NT2/D1 (cell line): ENCODE measurements at regions not wholly inside any gene's neighbourhood (a gene's known extent, or its start where the extent isn't known, plus 50 kb on each side); places are given as distances from the start of the nearest gene placed in this dataset.

Experiments
- DNase-seq: peaks from one replicate; pipeline ENCODE4 v3.0.0-alpha.2; 2011; ENCODE audit warnings: low read depth, low spot score
- H3K27me3 ChIP-seq: 2 replicates; pipeline ENCODE4 v1.6.0; 2011; ENCODE audit warnings: mild to moderate bottlenecking; ENCODE audit not compliant: insufficient read length, insufficient read depth
- H3K36me3 ChIP-seq: 2 replicates; pipeline ENCODE4 v1.6.1; 2011; ENCODE audit warnings: mild to moderate bottlenecking, low read length, mixed read lengths; ENCODE audit not compliant: insufficient read depth, insufficient read length
- H3K4me1 ChIP-seq: 2 replicates; pipeline ENCODE4 v1.5.1; 2011; ENCODE audit not compliant: insufficient read depth, insufficient read length
- H3K4me3 ChIP-seq: 2 replicates; pipeline ENCODE4 v1.5.1; 2011; ENCODE audit warnings: low read depth; ENCODE audit not compliant: insufficient read length
- H3K9ac ChIP-seq: 2 replicates; pipeline ENCODE4 v1.6.0; 2011; ENCODE audit warnings: low read depth; ENCODE audit not compliant: insufficient read length
- H3K9me3 ChIP-seq: 2 replicates; pipeline ENCODE4 v1.5.1; 2011; ENCODE audit warnings: mild to moderate bottlenecking, low read length; ENCODE audit not compliant: insufficient read depth
- SUZ12 ChIP-seq: IDR thresholded peaks from 2 replicates; pipeline ENCODE4 v1.6.1; 2011; ENCODE audit not compliant: insufficient read length, insufficient read depth; ENCODE audit errors: extremely low read depth
- YY1 ChIP-seq: IDR thresholded peaks from 2 replicates; pipeline ENCODE4 v1.6.1; 2011; ENCODE audit not compliant: insufficient read length, insufficient read depth
- ZNF274 ChIP-seq: IDR thresholded peaks from 2 replicates; pipeline ENCODE4 v1.6.1; 2011; ENCODE audit warnings: mild to moderate bottlenecking, low read depth, low read length

DNA sequence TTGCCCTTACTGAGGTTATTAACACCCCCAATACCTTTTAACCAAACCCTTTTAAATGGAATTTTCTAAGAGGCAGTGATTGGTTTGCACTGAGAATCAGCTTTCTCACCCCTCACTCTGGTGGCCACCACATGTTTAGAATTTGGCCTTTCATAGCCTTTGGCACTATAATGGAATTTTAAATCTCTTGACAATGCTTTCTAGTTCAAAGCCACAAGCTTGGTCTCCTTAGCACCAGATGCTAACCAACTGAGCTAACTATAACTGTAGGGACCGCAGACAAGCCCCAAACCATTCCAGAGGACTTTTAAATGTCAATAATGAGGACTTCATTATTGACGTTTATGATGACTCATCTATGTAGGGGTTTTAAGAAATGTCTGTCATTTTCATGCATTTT is 238.7 kb upstream of the SNX7 start:
- Histone ChIP-seq H3K9ac (no peak overlapping the region), H3K36me3 (no peaks in the 10 kb centered on the region), H3K27me3 (no peaks in the 10 kb centered on the region), H3K4me3 (no peak overlapping the region), H3K4me1 (no peaks in the 10 kb centered on the region), H3K9me3 (no peaks in the 10 kb centered on the region)
- TF ChIP-seq YY1 (no peak), ZNF274 (no peak), SUZ12 (no peak)
- no peak for DNase-seq

- Histone ChIP-seq H3K36me3 (no peaks in the 10 kb centered on the region), H3K9me3 (no peaks in the 10 kb centered on the region), H3K9ac (no peak overlapping the region), H3K4me1 (no peaks in the 10 kb centered on the region), H3K4me3 (no peak overlapping the region), H3K27me3 (no peaks in the 10 kb centered on the region)
- no peak for TF ChIP-seq YY1
- TF ChIP-seq SUZ12, result no peak
- no peak for DNase-seq
These were observed 240.5 kb upstream of the SNX7 start for GRCh38 chr1:98421085-98421435.

DNA sequence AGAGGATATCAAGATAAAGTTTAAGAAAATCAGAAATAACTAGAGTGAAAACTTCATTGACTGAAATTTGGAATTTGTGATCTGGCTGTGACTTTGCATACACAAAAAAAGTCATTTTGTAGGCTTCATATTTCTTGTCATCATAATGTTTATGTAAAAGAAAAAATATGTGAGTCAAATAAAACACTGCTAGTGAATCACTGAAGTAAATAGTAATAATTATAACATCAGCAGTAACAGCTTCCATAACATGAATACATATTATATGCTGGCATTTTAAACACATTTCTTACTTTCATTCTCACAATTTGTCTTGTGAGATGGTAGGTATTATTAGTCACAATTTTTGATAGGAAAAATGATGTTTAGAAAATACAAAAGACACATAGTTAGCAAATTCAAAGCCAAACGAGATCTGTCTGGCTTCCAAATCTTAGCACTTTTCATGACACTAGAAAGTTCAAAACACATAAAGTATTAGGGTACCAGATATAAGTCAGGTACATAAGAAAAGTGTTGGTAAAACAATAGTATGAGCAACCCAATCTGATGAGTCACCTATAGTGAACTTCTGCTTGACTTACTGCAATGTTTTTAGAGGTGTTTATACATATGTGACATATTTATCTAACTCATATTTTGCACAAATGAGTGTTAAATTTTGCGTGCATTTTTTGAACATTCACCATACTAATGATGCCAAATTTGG is 241.0 kb upstream of the SNX7 start:
- H3K9ac ChIP-seq, result no peak overlapping the region
- DNase-seq, result no peak
- H3K4me3 ChIP-seq, result no peak overlapping the region
- no peak for TF ChIP-seq ZNF274
- no peak for TF ChIP-seq SUZ12
- no peak for TF ChIP-seq YY1
- no peaks in the 10 kb centered on the region for H3K36me3 ChIP-seq
- no peaks in the 10 kb centered on the region for H3K9me3 ChIP-seq
- H3K27me3 ChIP-seq, result no peaks in the 10 kb centered on the region
- H3K4me1 ChIP-seq, result no peaks in the 10 kb centered on the region

- no peaks in the 10 kb centered on the region for H3K4me1 ChIP-seq
- TF ChIP-seq YY1, result no peak
- no peak for TF ChIP-seq ZNF274
- TF ChIP-seq SUZ12, result no peak
- no peak overlapping the region for H3K4me3 ChIP-seq
- no peaks in the 10 kb centered on the region for H3K27me3 ChIP-seq
- H3K9me3 ChIP-seq, result peaks cover 5% of the 10 kb centered on the region; the same call in 1 of the 2 replicates
- H3K9ac ChIP-seq, result no peak overlapping the region
- no peak for DNase-seq
- H3K36me3 ChIP-seq, result no peaks in the 10 kb centered on the region
These were observed 243.7 kb upstream of the SNX7 start for GRCh38 chr1:98417820-98418219.

- Histone ChIP-seq H3K9me3 (peaks cover 13% of the 10 kb centered on the region), H3K4me3 (no peak overlapping the region), H3K27me3 (no peaks in the 10 kb centered on the region), H3K36me3 (no peaks in the 10 kb centered on the region), H3K4me1 (no peaks in the 10 kb centered on the region), H3K9ac (no peak overlapping the region)
- DNase-seq, result no peak
- TF ChIP-seq ZNF274, result no peak
- no peak for TF ChIP-seq YY1
- TF ChIP-seq SUZ12, result no peak
These were observed 251.4 kb upstream of the SNX7 start for GRCh38 chr1:98410082-98410481.

GRCh38 chr1:98406352-98407088 is 255.0 kb upstream of the SNX7 start:
- no peaks in the 10 kb centered on the region for H3K36me3 ChIP-seq
- H3K9ac ChIP-seq, result no peak overlapping the region
- no peak overlapping the region for H3K4me3 ChIP-seq

DNA sequence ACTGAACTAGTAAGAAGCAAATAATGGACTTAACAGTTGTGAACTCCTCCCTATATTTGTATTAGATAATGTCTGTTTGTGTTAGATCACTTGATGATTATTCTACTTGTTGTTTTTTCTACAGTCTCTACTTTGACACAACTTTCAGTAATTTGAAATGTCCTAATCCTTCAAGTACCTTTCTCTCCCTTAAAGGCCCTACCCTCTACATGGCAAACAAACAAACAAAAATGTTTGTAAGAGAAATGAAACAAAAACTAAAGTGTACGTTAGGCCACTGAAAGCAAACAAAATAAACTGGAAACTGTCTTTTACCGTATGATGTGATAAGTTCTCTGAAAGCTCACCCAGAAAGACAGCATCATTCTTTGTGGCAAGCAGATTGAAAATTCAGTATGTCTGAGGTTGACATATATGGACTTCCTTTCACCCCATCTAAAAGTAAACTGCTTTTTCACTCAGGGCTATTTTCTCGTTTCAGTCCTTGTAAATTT is 255.9 kb upstream of the SNX7 start:
- H3K9ac ChIP-seq, result no peak overlapping the region
- no peak for DNase-seq
- TF ChIP-seq SUZ12 (no peak), ZNF274 (no peak), YY1 (no peak)
- H3K27me3 ChIP-seq, result no peaks in the 10 kb centered on the region
- no peaks in the 10 kb centered on the region for H3K4me1 ChIP-seq
- no peak overlapping the region for H3K4me3 ChIP-seq
- H3K9me3 ChIP-seq, result no peaks in the 10 kb centered on the region
- no peaks in the 10 kb centered on the region for H3K36me3 ChIP-seq

More at GRCh38 chr1:98406352-98407088, 255.0 kb upstream of the SNX7 start:
- Histone ChIP-seq H3K4me1 (no peaks in the 10 kb centered on the region), H3K27me3 (no peaks in the 10 kb centered on the region), H3K9me3 (peaks cover under 1% of the 10 kb centered on the region; the same call in 1 of the 2 replicates)
- DNase-seq, result no peak
- no peak for TF ChIP-seq YY1
- TF ChIP-seq ZNF274, result no peak
- no peak for TF ChIP-seq SUZ12

- no peak for DNase-seq
- no peak for TF ChIP-seq YY1
- no peak for TF ChIP-seq SUZ12
- TF ChIP-seq ZNF274, result no peak
- H3K27me3 ChIP-seq, result no peaks in the 10 kb centered on the region
- no peak overlapping the region for H3K9ac ChIP-seq
- H3K36me3 ChIP-seq, result no peaks in the 10 kb centered on the region
- H3K9me3 ChIP-seq, result no peaks in the 10 kb centered on the region
- no peaks in the 10 kb centered on the region for H3K4me1 ChIP-seq
- no peak overlapping the region for H3K4me3 ChIP-seq
These were observed 256.7 kb upstream of the SNX7 start for GRCh38 chr1:98404866-98405265.
